PC-3 (cell line): ENCODE measurements at regions not wholly inside any gene's neighbourhood (a gene's known extent, or its start where the extent isn't known, plus 50 kb on each side); places are given as distances from the start of the nearest gene placed in this dataset.

Source experiments
- ATAC-seq: fragments of 200-7000 bp; cut with Tn5 transposase; 2 replicates; pipeline ENCODE4 v1.9.1; 2020; ENCODE audit warnings: mild to moderate bottlenecking, moderate library complexity
- BruUV-seq: library from RNA; stranded (reverse); fragments of 400-500 nt; replicated peaks from 2 replicates; lab custom pipeline; 2021; lab: Mats Ljungman, UMichigan
- CTCF ChIA-PET: fragments of 300-600 bp; sonication (Branson Sonifier 250); formaldehyde crosslinking; loops from one replicate; lab custom pipeline; 2022; ENCODE audit warnings: antibody characterized with exemption; lab: Charles Lee
- POLR2A ChIA-PET: fragments of 300-600 bp; sonication (Branson Sonifier 250); formaldehyde crosslinking; loops from one replicate; lab custom pipeline; 2022; ENCODE audit warnings: antibody characterized with exemption; ENCODE audit not compliant: unreplicated experiment; lab: Charles Lee
- DNase-seq: peaks from one replicate; pipeline ENCODE4 v3.0.0-alpha.2; 2015
- H2AFZ ChIP-seq: fragments of 300-600 bp; sonication (generic); 2 replicates; pipeline ENCODE4 v1.6.0; 2016; ENCODE audit warnings: antibody characterized with exemption, low read length
- H3F3A ChIP-seq: fragments of 300-600 bp; sonication (generic); one replicate; pipeline ENCODE4 v1.6.0; 2017; ENCODE audit warnings: antibody characterized with exemption, low read length, control low read depth, mild to moderate bottlenecking; ENCODE audit not compliant: unreplicated experiment
- H3K27ac ChIP-seq: fragments of 300-600 bp; sonication (generic); 2 replicates; pipeline ENCODE4 v1.5.1; 2016; ENCODE audit warnings: mild to moderate bottlenecking, low read length
- H3K27me3 ChIP-seq: fragments of 300-600 bp; sonication (generic); 2 replicates; pipeline ENCODE4 v1.6.1; 2016; ENCODE audit warnings: low read length, mixed read lengths
- H3K36me3 ChIP-seq: fragments of 300-600 bp; sonication (generic); 2 replicates; pipeline ENCODE4 v1.6.1; 2016; ENCODE audit warnings: low read depth, mixed run types, low read length, mixed read lengths
- H3K4me1 ChIP-seq: fragments of 300-600 bp; sonication (generic); 2 replicates; pipeline ENCODE4 v1.5.1; 2016; ENCODE audit warnings: low read length; ENCODE audit not compliant: insufficient read depth
- H3K4me2 ChIP-seq: fragments of 300-600 bp; sonication (generic); 2 replicates; pipeline ENCODE4 v1.6.0; 2016; ENCODE audit warnings: low read length
- H3K4me3 ChIP-seq: fragments of 300-600 bp; sonication (generic); 2 replicates; pipeline ENCODE4 v1.5.1; 2016; ENCODE audit warnings: mild to moderate bottlenecking, low read length, mixed read lengths
- H3K79me2 ChIP-seq: fragments of 300-600 bp; sonication (generic); 2 replicates; pipeline ENCODE4 v1.6.1; 2017; ENCODE audit warnings: low read length, mixed read lengths
- H3K9ac ChIP-seq: fragments of 300-600 bp; sonication (generic); 2 replicates; pipeline ENCODE4 v1.6.0; 2016; ENCODE audit warnings: mild to moderate bottlenecking, low read length
- H3K9me2 ChIP-seq: fragments of 300-600 bp; sonication (generic); replicated peaks from 2 replicates; pipeline ENCODE4 v1.6.1; 2016; ENCODE audit warnings: mixed run types, low read length, mixed read lengths
- H3K9me3 ChIP-seq: fragments of 300-600 bp; sonication (generic); 2 replicates; pipeline ENCODE4 v1.6.1; 2016; ENCODE audit warnings: low read length, mixed read lengths
- H4K20me1 ChIP-seq: fragments of 300-600 bp; sonication (generic); 2 replicates; pipeline ENCODE4 v1.6.1; 2016; ENCODE audit warnings: low read length, mixed read lengths
- EZH2 ChIP-seq: fragments of 300-600 bp; sonication (generic); IDR thresholded peaks from one replicate; pipeline ENCODE4 v1.6.1; 2017; ENCODE audit warnings: antibody characterized with exemption, mild to moderate bottlenecking, low read length; ENCODE audit not compliant: unreplicated experiment
- EZH2phosphoT487 ChIP-seq: fragments of 300-600 bp; sonication (generic); IDR thresholded peaks from 2 replicates; pipeline ENCODE4 v1.6.1; 2018; ENCODE audit warnings: mild to moderate bottlenecking, antibody characterized with exemption, low read length, borderline replicate concordance
- intact Hi-C: fragments of 100-400 bp; cut with micrococcal nuclease; formaldehyde crosslinking; loops from 2 replicates; pipeline ENCODE4 v1.9.0; 2023
- TF ChIP-seq, protein P1 (sequence below): fragments of 300-600 bp; sonication (generic); conservative IDR thresholded peaks from 2 replicates; pipeline ENCODE4 v1.5.1; 2017; ENCODE audit warnings: antibody characterized with exemption, low read depth, mild to moderate bottlenecking, low read length

DNA sequence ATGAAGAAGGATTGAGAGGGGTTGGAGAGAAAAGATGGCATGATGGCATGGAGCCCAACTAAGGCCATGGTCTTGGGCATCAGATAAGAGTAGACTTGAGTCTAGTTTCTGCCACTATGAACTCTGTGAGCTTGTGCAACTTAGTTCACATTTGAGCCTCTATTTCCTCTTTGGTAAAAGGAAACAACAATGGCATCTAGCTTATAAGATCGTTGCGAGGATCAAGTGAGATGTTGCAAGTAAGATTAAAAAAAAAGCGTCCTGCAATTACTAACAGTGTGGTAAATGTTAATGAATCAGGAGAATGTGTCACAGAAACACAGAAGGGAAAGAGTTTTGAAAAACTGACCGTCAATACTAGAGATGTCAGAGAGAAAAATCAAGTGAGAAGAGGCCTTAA is 202.9 kb upstream of the FGGY start:
- no peak overlapping the region for H2AFZ ChIP-seq
- no peaks in the 10 kb centered on the region for H3K9me3 ChIP-seq
- ChIA-PET CTCF (no interaction called here), POLR2A (no interaction called here)
- no peaks in the 10 kb centered on the region for H3F3A ChIP-seq
- DNase-seq (no peak), ATAC-seq (no peak)
- H3K4me1 ChIP-seq: no peaks in the 10 kb centered on the region
- H4K20me1 ChIP-seq: no peaks in the 10 kb centered on the region
- intact Hi-C loops: no loop called here
- TF ChIP-seq, protein P1, sequence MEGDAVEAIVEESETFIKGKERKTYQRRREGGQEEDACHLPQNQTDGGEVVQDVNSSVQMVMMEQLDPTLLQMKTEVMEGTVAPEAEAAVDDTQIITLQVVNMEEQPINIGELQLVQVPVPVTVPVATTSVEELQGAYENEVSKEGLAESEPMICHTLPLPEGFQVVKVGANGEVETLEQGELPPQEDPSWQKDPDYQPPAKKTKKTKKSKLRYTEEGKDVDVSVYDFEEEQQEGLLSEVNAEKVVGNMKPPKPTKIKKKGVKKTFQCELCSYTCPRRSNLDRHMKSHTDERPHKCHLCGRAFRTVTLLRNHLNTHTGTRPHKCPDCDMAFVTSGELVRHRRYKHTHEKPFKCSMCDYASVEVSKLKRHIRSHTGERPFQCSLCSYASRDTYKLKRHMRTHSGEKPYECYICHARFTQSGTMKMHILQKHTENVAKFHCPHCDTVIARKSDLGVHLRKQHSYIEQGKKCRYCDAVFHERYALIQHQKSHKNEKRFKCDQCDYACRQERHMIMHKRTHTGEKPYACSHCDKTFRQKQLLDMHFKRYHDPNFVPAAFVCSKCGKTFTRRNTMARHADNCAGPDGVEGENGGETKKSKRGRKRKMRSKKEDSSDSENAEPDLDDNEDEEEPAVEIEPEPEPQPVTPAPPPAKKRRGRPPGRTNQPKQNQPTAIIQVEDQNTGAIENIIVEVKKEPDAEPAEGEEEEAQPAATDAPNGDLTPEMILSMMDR: no peak
- TF ChIP-seq EZH2phosphoT487 (no peak), EZH2 (no peak)
- H3K79me2 ChIP-seq: no peaks in the 10 kb centered on the region
- no peaks in the 10 kb centered on the region for H3K9me2 ChIP-seq
- no TSS peak for BruUV-seq
- no peak overlapping the region for H3K9ac ChIP-seq
- H3K4me3 ChIP-seq: no peak overlapping the region
- no peaks in the 10 kb centered on the region for H3K27me3 ChIP-seq
- H3K4me2 ChIP-seq: no peak overlapping the region
- H3K27ac ChIP-seq: no peak overlapping the region
- H3K36me3 ChIP-seq: no peaks in the 10 kb centered on the region

DNA sequence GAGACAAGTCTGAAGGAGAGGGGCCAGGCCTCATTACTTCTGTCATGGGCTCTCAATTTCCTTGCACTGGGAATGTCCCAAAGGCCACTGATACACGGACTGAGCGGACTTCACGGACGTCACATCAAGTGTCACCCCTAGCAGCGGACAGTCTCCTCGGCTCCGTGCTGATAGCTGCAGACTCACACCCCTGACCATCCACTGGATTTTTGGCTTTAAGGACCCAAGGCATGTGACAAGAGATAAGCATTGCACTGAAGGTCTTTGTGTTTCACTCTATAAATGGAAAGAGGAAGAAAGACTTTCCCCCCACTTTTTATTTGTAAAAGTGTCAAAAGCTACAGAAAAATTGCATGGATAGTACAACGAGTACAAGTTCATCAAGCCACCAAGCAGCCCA is 200.4 kb upstream of the FGGY start:
- Histone ChIP-seq H3K79me2 (no peaks in the 10 kb centered on the region), H2AFZ (no peak overlapping the region), H3K27ac (no peak overlapping the region), H3K9ac (no peak overlapping the region), H3K36me3 (no peaks in the 10 kb centered on the region), H4K20me1 (no peaks in the 10 kb centered on the region), H3K4me3 (no peak overlapping the region), H3K9me3 (no peaks in the 10 kb centered on the region), H3F3A (no peaks in the 10 kb centered on the region), H3K27me3 (no peaks in the 10 kb centered on the region), H3K4me1 (no peaks in the 10 kb centered on the region), H3K4me2 (no peak overlapping the region), H3K9me2 (no peaks in the 10 kb centered on the region)
- ChIA-PET CTCF (no interaction called here), POLR2A (no interaction called here)
- no peak for TF ChIP-seq EZH2
- TF ChIP-seq EZH2phosphoT487: no peak
- TF ChIP-seq, protein P1: no peak
- ATAC-seq (no peak), DNase-seq (no peak)
- intact Hi-C loops: no loop called here
- BruUV-seq: no TSS peak

DNA sequence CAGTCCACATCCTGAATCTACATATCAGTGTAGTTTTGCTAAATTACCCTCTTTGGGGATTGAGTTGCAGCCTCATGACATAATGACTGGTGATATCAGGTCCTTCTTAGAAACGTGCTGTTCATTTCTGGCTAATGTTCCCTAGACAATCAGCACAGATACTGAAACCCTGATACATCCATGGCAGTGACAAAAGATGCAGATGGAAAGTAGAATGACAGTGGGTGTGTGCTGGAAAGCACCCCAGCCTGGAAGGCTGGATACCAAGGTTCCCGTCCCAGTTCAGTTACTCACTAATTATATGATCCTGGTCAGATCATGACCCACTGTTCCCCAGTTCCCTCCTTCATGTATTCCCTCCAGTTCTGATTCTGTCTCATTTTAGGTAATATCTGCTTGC is 198.2 kb upstream of the FGGY start:
- intact Hi-C loops: no loop called here
- Histone ChIP-seq H3K9ac (no peak overlapping the region), H3K9me3 (no peaks in the 10 kb centered on the region), H3K27me3 (no peaks in the 10 kb centered on the region), H3K9me2 (no peaks in the 10 kb centered on the region), H3F3A (no peaks in the 10 kb centered on the region), H3K4me3 (no peak overlapping the region), H3K4me2 (no peak overlapping the region), H4K20me1 (no peaks in the 10 kb centered on the region), H2AFZ (no peak overlapping the region), H3K79me2 (no peaks in the 10 kb centered on the region), H3K27ac (no peak overlapping the region), H3K4me1 (no peaks in the 10 kb centered on the region), H3K36me3 (no peaks in the 10 kb centered on the region)
- no peak for ATAC-seq
- ChIA-PET POLR2A (interaction anchor here (0.7 kb wide), 1 partner anchor 315 kb away, joined by 5 read pairs; the partner anchor contains the start of gene JUN), CTCF (no interaction called here)
- TF ChIP-seq EZH2phosphoT487: no peak
- TF ChIP-seq EZH2: no peak
- TF ChIP-seq, protein P1: no peak
- no peak for DNase-seq
- BruUV-seq: no TSS peak
